ENCODE measurements at regions not wholly inside any gene's neighbourhood (a gene's known extent, or its start where the extent isn't known, plus 50 kb on each side); places are given as distances from the start of the nearest gene placed in this dataset.

DNA sequence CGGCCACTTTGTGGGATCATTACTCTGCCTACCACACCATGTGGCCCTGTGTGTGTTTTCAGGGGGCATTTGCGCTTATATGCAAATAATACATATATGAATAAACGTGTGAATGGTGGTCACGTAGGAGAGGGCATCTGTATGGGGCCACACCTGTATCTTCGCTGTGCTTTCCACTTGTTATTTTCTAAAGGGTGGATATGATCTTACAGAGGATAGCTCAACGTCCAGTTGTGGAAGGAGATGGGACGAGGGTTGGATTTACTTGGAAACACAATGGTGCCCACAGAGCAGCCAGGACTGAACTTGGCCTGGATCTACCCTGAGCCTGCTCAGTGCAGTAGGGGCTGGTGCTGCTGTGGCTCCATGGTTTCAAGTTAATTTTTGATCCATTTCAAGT is 93.3 kb downstream of the YTHDF1 start:
- no peak overlapping the region for H3K27ac ChIP-seq (ENCODE audit: low read depth in 1 of 2, low read length in 2 of 2)
- peaks cover 0 to 3% (median 0%) of the 10 kb centered on the region in 4 donors for H3K27me3 ChIP-seq (ENCODE audit: control insufficient read depth in 4 of 4, insufficient read depth in 4 of 4, low read length in 3 of 4)
- no peak for TF ChIP-seq NR2F2 (IDR thresholded peaks at IDR 0.05)
- no peak for TF ChIP-seq RAD21 (IDR thresholded peaks at IDR 0.05)
- TF ChIP-seq RXRA (IDR thresholded peaks at IDR 0.05), result no peak
- TF ChIP-seq, protein P1, sequence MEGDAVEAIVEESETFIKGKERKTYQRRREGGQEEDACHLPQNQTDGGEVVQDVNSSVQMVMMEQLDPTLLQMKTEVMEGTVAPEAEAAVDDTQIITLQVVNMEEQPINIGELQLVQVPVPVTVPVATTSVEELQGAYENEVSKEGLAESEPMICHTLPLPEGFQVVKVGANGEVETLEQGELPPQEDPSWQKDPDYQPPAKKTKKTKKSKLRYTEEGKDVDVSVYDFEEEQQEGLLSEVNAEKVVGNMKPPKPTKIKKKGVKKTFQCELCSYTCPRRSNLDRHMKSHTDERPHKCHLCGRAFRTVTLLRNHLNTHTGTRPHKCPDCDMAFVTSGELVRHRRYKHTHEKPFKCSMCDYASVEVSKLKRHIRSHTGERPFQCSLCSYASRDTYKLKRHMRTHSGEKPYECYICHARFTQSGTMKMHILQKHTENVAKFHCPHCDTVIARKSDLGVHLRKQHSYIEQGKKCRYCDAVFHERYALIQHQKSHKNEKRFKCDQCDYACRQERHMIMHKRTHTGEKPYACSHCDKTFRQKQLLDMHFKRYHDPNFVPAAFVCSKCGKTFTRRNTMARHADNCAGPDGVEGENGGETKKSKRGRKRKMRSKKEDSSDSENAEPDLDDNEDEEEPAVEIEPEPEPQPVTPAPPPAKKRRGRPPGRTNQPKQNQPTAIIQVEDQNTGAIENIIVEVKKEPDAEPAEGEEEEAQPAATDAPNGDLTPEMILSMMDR (IDR thresholded peaks at IDR 0.05; ENCODE audit: low read depth, low read length, missing input control), result no peak
- TF ChIP-seq, protein P2, sequence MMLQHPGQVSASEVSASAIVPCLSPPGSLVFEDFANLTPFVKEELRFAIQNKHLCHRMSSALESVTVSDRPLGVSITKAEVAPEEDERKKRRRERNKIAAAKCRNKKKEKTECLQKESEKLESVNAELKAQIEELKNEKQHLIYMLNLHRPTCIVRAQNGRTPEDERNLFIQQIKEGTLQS (IDR thresholded peaks at IDR 0.05), result no peak
- no peak for TF ChIP-seq GABPA (IDR thresholded peaks at IDR 0.05 in 1 of 2, conservative IDR thresholded peaks at IDR 0.05 in 1 of 2)
- TF ChIP-seq, protein P3, sequence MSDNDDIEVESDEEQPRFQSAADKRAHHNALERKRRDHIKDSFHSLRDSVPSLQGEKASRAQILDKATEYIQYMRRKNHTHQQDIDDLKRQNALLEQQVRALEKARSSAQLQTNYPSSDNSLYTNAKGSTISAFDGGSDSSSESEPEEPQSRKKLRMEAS (IDR thresholded peaks at IDR 0.05), result no peak
- no peak for TF ChIP-seq TAF1 (conservative IDR thresholded peaks at IDR 0.05)
- no peak for TF ChIP-seq SP1 (IDR thresholded peaks at IDR 0.05)
- no peak for TF ChIP-seq HNF4G (IDR thresholded peaks at IDR 0.05)
- TF ChIP-seq EGR1 (IDR thresholded peaks at IDR 0.05; ENCODE audit: low read depth in 2 of 2), result no peak
- TF ChIP-seq YY1 (IDR thresholded peaks at IDR 0.05), result no peak
- no peak for TF ChIP-seq HNF4A (conservative IDR thresholded peaks at IDR 0.05)
- TF ChIP-seq, protein P4, sequence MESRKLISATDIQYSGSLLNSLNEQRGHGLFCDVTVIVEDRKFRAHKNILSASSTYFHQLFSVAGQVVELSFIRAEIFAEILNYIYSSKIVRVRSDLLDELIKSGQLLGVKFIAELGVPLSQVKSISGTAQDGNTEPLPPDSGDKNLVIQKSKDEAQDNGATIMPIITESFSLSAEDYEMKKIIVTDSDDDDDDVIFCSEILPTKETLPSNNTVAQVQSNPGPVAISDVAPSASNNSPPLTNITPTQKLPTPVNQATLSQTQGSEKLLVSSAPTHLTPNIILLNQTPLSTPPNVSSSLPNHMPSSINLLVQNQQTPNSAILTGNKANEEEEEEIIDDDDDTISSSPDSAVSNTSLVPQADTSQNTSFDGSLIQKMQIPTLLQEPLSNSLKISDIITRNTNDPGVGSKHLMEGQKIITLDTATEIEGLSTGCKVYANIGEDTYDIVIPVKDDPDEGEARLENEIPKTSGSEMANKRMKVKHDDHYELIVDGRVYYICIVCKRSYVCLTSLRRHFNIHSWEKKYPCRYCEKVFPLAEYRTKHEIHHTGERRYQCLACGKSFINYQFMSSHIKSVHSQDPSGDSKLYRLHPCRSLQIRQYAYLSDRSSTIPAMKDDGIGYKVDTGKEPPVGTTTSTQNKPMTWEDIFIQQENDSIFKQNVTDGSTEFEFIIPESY (IDR thresholded peaks at IDR 0.05), result no peak
- TF ChIP-seq FOXA2 (IDR thresholded peaks at IDR 0.05), result no peak
- no peak for TF ChIP-seq JUND (IDR thresholded peaks at IDR 0.05)
- no peak for TF ChIP-seq FOXA1 (IDR thresholded peaks at IDR 0.05)
- TF ChIP-seq, protein P5, sequence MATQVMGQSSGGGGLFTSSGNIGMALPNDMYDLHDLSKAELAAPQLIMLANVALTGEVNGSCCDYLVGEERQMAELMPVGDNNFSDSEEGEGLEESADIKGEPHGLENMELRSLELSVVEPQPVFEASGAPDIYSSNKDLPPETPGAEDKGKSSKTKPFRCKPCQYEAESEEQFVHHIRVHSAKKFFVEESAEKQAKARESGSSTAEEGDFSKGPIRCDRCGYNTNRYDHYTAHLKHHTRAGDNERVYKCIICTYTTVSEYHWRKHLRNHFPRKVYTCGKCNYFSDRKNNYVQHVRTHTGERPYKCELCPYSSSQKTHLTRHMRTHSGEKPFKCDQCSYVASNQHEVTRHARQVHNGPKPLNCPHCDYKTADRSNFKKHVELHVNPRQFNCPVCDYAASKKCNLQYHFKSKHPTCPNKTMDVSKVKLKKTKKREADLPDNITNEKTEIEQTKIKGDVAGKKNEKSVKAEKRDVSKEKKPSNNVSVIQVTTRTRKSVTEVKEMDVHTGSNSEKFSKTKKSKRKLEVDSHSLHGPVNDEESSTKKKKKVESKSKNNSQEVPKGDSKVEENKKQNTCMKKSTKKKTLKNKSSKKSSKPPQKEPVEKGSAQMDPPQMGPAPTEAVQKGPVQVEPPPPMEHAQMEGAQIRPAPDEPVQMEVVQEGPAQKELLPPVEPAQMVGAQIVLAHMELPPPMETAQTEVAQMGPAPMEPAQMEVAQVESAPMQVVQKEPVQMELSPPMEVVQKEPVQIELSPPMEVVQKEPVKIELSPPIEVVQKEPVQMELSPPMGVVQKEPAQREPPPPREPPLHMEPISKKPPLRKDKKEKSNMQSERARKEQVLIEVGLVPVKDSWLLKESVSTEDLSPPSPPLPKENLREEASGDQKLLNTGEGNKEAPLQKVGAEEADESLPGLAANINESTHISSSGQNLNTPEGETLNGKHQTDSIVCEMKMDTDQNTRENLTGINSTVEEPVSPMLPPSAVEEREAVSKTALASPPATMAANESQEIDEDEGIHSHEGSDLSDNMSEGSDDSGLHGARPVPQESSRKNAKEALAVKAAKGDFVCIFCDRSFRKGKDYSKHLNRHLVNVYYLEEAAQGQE (IDR thresholded peaks at IDR 0.05), result no peak
- H3K4me3 ChIP-seq (ENCODE audit: low read depth in 1 of 3, low read length in 3 of 3), result no peak overlapping the region
- no peaks in the 10 kb centered on the region for H3K4me1 ChIP-seq (ENCODE audit: control insufficient read depth in 4 of 4, insufficient read depth in 4 of 4, low read length in 3 of 4)
- no peak for DNase-seq (ENCODE audit: low spot score)
- H3K9ac ChIP-seq (ENCODE audit: low read depth in 1 of 2, low read length in 2 of 2), result no peak overlapping the region
- 52% methylated on average over 7 of the region's 7 CpGs for whole genome bisulfite sequencing
- no peaks in the 10 kb centered on the region for H3K36me3 ChIP-seq (ENCODE audit: control insufficient read depth in 4 of 4, insufficient read depth in 3 of 4, low read depth in 1 of 4, low read length in 3 of 4)
- peaks cover 0 to 3% (median 0%) of the 10 kb centered on the region in 4 donors for H3K9me3 ChIP-seq (ENCODE audit: control insufficient read depth in 4 of 4, low read length in 3 of 4)
